Ishikawa (cell line): ENCODE measurements at regions not wholly inside any gene's neighbourhood (a gene's known extent, or its start where the extent isn't known, plus 50 kb on each side); places are given as distances from the start of the nearest gene placed in this dataset.

ENCODE experiments used
- CEBPB ChIP-seq: IDR thresholded peaks from 2 replicates; pipeline ENCODE4 v1.6.1; 2012
- CREB1 ChIP-seq: IDR thresholded peaks from 2 replicates; pipeline ENCODE4 v1.6.1; 2012; ENCODE audit warnings: low read depth
- EGR1 ChIP-seq: IDR thresholded peaks from 2 replicates; pipeline ENCODE4 v1.6.1; 2012
- EP300 ChIP-seq: IDR thresholded peaks from 2 replicates; pipeline ENCODE4 v1.6.1; 2012; ENCODE audit warnings: borderline replicate concordance
- FOXM1 ChIP-seq: IDR thresholded peaks from 2 replicates; pipeline ENCODE4 v1.6.1; 2012; ENCODE audit warnings: low read depth, borderline replicate concordance
- MAX ChIP-seq: IDR thresholded peaks from 2 replicates; pipeline ENCODE4 v1.6.1; 2012
- NFIC ChIP-seq: IDR thresholded peaks from 2 replicates; pipeline ENCODE4 v1.6.1; 2012
- RAD21 ChIP-seq: IDR thresholded peaks from 2 replicates; pipeline ENCODE4 v1.6.1; 2012; ENCODE audit warnings: low read depth
- REST ChIP-seq: IDR thresholded peaks from 2 replicates; pipeline ENCODE4 v1.6.1; 2012; ENCODE audit warnings: low read depth, mild to moderate bottlenecking
- TAF1 ChIP-seq: IDR thresholded peaks from 2 replicates; pipeline ENCODE4 v1.6.1; 2012; ENCODE audit warnings: low read depth, mild to moderate bottlenecking
- TCF12 ChIP-seq: IDR thresholded peaks from 2 replicates; pipeline ENCODE4 v1.6.1; 2012; ENCODE audit warnings: low read depth
- TEAD4 ChIP-seq: IDR thresholded peaks from 2 replicates; pipeline ENCODE4 v1.6.1; 2012
- USF1 ChIP-seq: IDR thresholded peaks from 2 replicates; pipeline ENCODE4 v1.6.1; 2012
- YY1 ChIP-seq: IDR thresholded peaks from 2 replicates; pipeline ENCODE4 v1.6.1; 2012; ENCODE audit warnings: low read depth
- ZBTB7A ChIP-seq: IDR thresholded peaks from 2 replicates; pipeline ENCODE4 v1.6.1; 2012; ENCODE audit warnings: low read depth

GRCh38 chr7:115128154-115128553, 206.3 kb downstream of the MDFIC start:
- TF ChIP-seq RAD21 (no peak), NFIC (no peak), TCF12 (no peak), ZBTB7A (no peak), FOXM1 (no peak), CEBPB (no peak), EP300 (no peak), EGR1 (no peak), TAF1 (no peak), CREB1 (no peak), USF1 (no peak), REST (no peak), YY1 (no peak), TEAD4 (no peak), MAX (no peak)

- TF ChIP-seq CEBPB: no peak
Measured at GRCh38 chr7:115127399-115128021, 205.6 kb downstream of the MDFIC start.

GRCh38 chr7:115125750-115126149, 203.9 kb downstream of the MDFIC start:
- TF ChIP-seq EGR1: no peak
- no peak for TF ChIP-seq CEBPB
- TF ChIP-seq MAX: no peak
- no peak for TF ChIP-seq EP300
- no peak for TF ChIP-seq RAD21
- no peak for TF ChIP-seq ZBTB7A
- no peak for TF ChIP-seq TCF12
- TF ChIP-seq CREB1: no peak
- no peak for TF ChIP-seq TEAD4
- no peak for TF ChIP-seq YY1

- TF ChIP-seq CEBPB (no peak), REST (no peak), NFIC (no peak), MAX (no peak), TEAD4 (no peak)
Measured at GRCh38 chr7:115125312-115125711, 203.4 kb downstream of the MDFIC start.

GRCh38 chr7:115124409-115124939, 202.6 kb downstream of the MDFIC start:
- TF ChIP-seq FOXM1: no peak
- no peak for TF ChIP-seq MAX
- no peak for TF ChIP-seq TEAD4
- TF ChIP-seq TCF12: no peak
- no peak for TF ChIP-seq EP300
- TF ChIP-seq YY1: no peak
- no peak for TF ChIP-seq USF1
- TF ChIP-seq TAF1: no peak
- TF ChIP-seq CEBPB: no peak
- no peak for TF ChIP-seq EGR1

- no peak for TF ChIP-seq TEAD4
Measured at GRCh38 chr7:115123441-115123840, 201.5 kb downstream of the MDFIC start.

- no peak for TF ChIP-seq RAD21
- TF ChIP-seq FOXM1: no peak
- no peak for TF ChIP-seq YY1
- TF ChIP-seq NFIC: no peak
- TF ChIP-seq EGR1: no peak
- no peak for TF ChIP-seq TAF1
- no peak for TF ChIP-seq CREB1
- TF ChIP-seq TEAD4: no peak
Measured at GRCh38 chr7:115122388-115122787, 200.5 kb downstream of the MDFIC start.
